CD4-positive, alpha-beta T cell (primary cell): ENCODE measurements at regions not wholly inside any gene's neighbourhood (a gene's known extent, or its start where the extent isn't known, plus 50 kb on each side); places are given as distances from the start of the nearest gene placed in this dataset.
"Not testable (repeated sequence)": the region's sequence is repeated elsewhere in the genome, so short reads cannot be mapped to it uniquely, and the experiment has no call there.

ENCODE experiments used
- ATAC-seq: fragments of 200-7000 bp; cut with Tn5 transposase; one replicate; pipeline ENCODE4 v1.10.0; 2022; ENCODE audit warnings: mild to moderate bottlenecking; ENCODE audit not compliant: poor library complexity
- CTCF ChIA-PET: fragments of 350-600 bp; sonication (Branson Sonifier 250); formaldehyde crosslinking; loops from one replicate; lab custom pipeline; 2021; ENCODE audit warnings: antibody characterized with exemption, inconsistent platforms; lab: Charles Lee
- POLR2A ChIA-PET: fragments of 350-600 bp; sonication (Branson Sonifier 250); formaldehyde crosslinking; loops from one replicate; lab custom pipeline; 2021; ENCODE audit warnings: antibody characterized with exemption, inconsistent platforms; lab: Charles Lee
- DNase-seq, 14 experiments: peaks; one replicate each; pipeline ENCODE4 v3.0.0-alpha.2; 2013 to 2020; ENCODE audit warnings: mixed read lengths in 2 of 14
- H3K27ac ChIP-seq, 2 donors: one replicate each; pipeline versions ENCODE4 v1.5.1 to v1.7.0; 2013; ENCODE audit warnings: low read length in 2 of 2, low read depth in 1 of 2, mild to moderate bottlenecking in 1 of 2
- H3K27me3 ChIP-seq, 2 experiments: 1 replicate in 1 of 2; 2 replicates in 1 of 2; pipeline versions ENCODE4 v1.6.1 to v1.7.0; 2013; ENCODE audit warnings: low read length in 2 of 2, control low read depth in 1 of 2, mild to moderate bottlenecking in 1 of 2, moderate library complexity in 1 of 2; ENCODE audit not compliant: insufficient read depth in 2 of 2, control insufficient read depth in 1 of 2
- H3K36me3 ChIP-seq: one replicate; pipeline ENCODE4 v1.6.1; 2013; ENCODE audit warnings: low read length, control low read depth; ENCODE audit not compliant: insufficient read depth
- H3K4me1 ChIP-seq: one replicate; pipeline ENCODE4 v1.6.1; 2013; ENCODE audit warnings: low read length, control low read depth; ENCODE audit not compliant: insufficient read depth
- H3K4me3 ChIP-seq: one replicate; pipeline ENCODE4 v1.5.1; 2013; ENCODE audit warnings: mild to moderate bottlenecking, low read length, moderate library complexity
- H3K9me3 ChIP-seq, 2 experiments: 1 replicate in 1 of 2; 2 replicates in 1 of 2; pipeline versions ENCODE4 v1.6.1 to v1.7.0; 2013; ENCODE audit warnings: low read length in 2 of 2, mild to moderate bottlenecking in 2 of 2, control low read depth in 1 of 2, moderate library complexity in 1 of 2; ENCODE audit not compliant: control insufficient read depth in 1 of 2, insufficient read depth in 1 of 2
- H3K27ac Mint-ChIP-seq: one replicate; pipeline ENCODE4 v1.8.0; 2020; ENCODE audit warnings: mixed read lengths
- H3K27me3 Mint-ChIP-seq: one replicate; pipeline ENCODE4 v1.8.0; 2021; ENCODE audit warnings: mixed read lengths
- H3K36me3 Mint-ChIP-seq: one replicate; pipeline ENCODE4 v1.8.0; 2021; ENCODE audit warnings: low read depth, mixed read lengths
- H3K4me1 Mint-ChIP-seq: one replicate; pipeline ENCODE4 v1.8.0; 2021; ENCODE audit warnings: low read depth, mixed read lengths
- H3K4me3 Mint-ChIP-seq: one replicate; pipeline ENCODE4 v1.8.0; 2020; ENCODE audit warnings: mild to moderate bottlenecking, mixed read lengths
- H3K9me3 Mint-ChIP-seq: one replicate; pipeline ENCODE4 v1.8.0; 2020; ENCODE audit warnings: mixed read lengths
- CTCF ChIP-seq: fragments of 200-600 bp; IDR thresholded peaks from one replicate; pipeline ENCODE4 v1.8.0; 2022; ENCODE audit warnings: antibody characterized with exemption, mild to moderate bottlenecking
- intact Hi-C, 2 experiments: fragments of 100-400 bp; cut with DNase I in 1 of 2; cut with micrococcal nuclease in 1 of 2; formaldehyde crosslinking; loops; one replicate each; pipeline versions ENCODE4 v1.15.1 to v1.9.0; 2023 to 2025; cut with DNase I, micrococcal nuclease

GRCh38 chr10:130353928-130354572, 217.9 kb downstream of the GLRX3 start:
- Histone ChIP-seq H3K4me3 (no peak overlapping the region), H3K27me3 (no peaks in the 10 kb centered on the region), H3K9me3 (peaks cover 5 to 57% of the 10 kb centered on the region in 2 experiments), H3K4me1 (no peaks in the 10 kb centered on the region), H3K27ac (no peak overlapping the region), H3K36me3 (no peaks in the 10 kb centered on the region)
- ATAC-seq (no peak), DNase-seq (no peak)
- H3K4me3 Mint-ChIP-seq: no peak overlapping the region
- TF ChIP-seq CTCF: no peak
- peaks cover 3% of the 10 kb centered on the region for H3K27me3 Mint-ChIP-seq
- intact Hi-C loops: no loop called here
- POLR2A ChIA-PET: no interaction called here
- H3K4me1 Mint-ChIP-seq: no peaks in the 10 kb centered on the region
- H3K27ac Mint-ChIP-seq: no peak overlapping the region
- CTCF ChIA-PET: no interaction called here
- H3K36me3 Mint-ChIP-seq: no peaks in the 10 kb centered on the region
- no peaks in the 10 kb centered on the region for H3K9me3 Mint-ChIP-seq

DNA sequence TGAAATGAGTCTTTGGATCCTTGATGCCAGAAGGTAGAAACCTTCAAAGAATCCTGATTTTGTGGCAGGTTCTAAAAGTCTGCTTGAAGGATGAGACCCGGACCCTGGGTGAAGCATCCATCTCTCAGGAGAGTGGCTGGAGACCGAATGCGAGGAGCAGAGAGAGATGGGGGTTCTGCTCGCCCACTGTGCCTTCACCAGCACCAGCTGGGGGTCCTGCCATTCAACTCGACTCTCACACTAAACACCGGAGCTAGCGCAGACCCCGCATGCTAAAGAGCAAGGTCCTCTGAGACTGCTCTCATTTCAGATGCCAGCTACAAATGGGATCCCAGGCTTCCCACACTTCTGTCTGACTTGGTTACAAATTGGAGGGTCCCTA, 218.4 kb downstream of the GLRX3 start:
- no peaks in the 10 kb centered on the region for H3K27me3 ChIP-seq
- DNase-seq (no peak), ATAC-seq (no peak)
- POLR2A ChIA-PET: no interaction called here
- no peak overlapping the region for H3K27ac ChIP-seq
- peaks cover 3 to 60% of the 10 kb centered on the region in 2 experiments for H3K9me3 ChIP-seq
- intact Hi-C loops: no loop called here
- Mint-ChIP-seq H3K36me3 (no peaks in the 10 kb centered on the region), H3K4me1 (no peaks in the 10 kb centered on the region), H3K27me3 (peaks cover 3% of the 10 kb centered on the region), H3K27ac (no peak overlapping the region), H3K9me3 (no peaks in the 10 kb centered on the region), H3K4me3 (no peak overlapping the region)
- no peak for TF ChIP-seq CTCF
- H3K4me3 ChIP-seq: no peak overlapping the region
- no peaks in the 10 kb centered on the region for H3K36me3 ChIP-seq
- H3K4me1 ChIP-seq: no peaks in the 10 kb centered on the region
- CTCF ChIA-PET: no interaction called here

DNA sequence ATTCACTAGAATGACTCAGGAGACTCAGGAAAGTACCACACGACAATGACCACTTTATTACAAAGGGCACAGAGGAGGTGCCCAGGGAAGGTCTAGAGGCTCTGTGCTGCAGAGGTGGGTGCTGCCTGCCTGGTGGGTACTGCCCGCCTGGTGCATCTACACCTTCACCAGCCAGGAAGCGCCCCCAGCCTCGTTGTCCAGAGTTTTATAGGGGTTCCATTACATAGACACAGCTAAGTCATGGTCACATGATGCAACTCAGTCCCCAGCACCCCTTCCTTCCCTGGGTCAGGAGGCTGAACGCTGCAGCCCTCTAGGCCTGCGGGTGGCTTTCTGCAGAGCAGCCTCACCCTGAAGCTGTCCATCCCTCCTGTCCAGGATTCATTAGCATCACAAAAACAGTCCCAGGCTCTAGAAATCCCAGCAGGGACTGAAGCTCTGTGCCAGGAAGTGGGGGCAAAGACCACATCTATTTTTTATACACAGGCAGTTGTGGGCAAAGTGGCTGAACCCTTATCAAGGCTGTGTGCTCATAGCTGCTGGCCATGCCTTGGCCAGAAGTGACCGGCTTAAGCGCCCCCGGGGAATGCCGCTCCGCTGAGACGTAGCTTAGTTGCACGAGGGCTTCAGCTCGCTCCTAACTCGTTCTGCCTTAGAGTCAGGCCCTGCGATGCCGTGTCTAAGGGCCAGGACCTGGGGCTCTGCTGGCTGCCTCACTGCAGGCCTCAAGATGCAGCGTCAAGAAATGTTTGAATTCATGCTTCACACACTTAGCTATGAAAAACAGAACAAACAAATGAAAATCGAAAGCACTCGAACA, 219.0 kb downstream of the GLRX3 start:
- H3K9me3 Mint-ChIP-seq: no peaks in the 10 kb centered on the region
- Histone ChIP-seq H3K27me3 (no peaks in the 10 kb centered on the region), H3K4me1 (no peaks in the 10 kb centered on the region), H3K27ac (no peak overlapping the region), H3K4me3 (no peak overlapping the region), H3K36me3 (no peaks in the 10 kb centered on the region), H3K9me3 (peaks cover 0 to 62% of the 10 kb centered on the region in 2 experiments)
- no peaks in the 10 kb centered on the region for H3K36me3 Mint-ChIP-seq
- TF ChIP-seq CTCF: no peak
- ChIA-PET CTCF (no interaction called here), POLR2A (no interaction called here)
- H3K4me3 Mint-ChIP-seq: no peak overlapping the region
- no peak overlapping the region for H3K27ac Mint-ChIP-seq
- H3K4me1 Mint-ChIP-seq: no peaks in the 10 kb centered on the region
- intact Hi-C loops: no loop called here
- ATAC-seq (no peak), DNase-seq (no peak)
- H3K27me3 Mint-ChIP-seq: peaks cover 3% of the 10 kb centered on the region

DNA sequence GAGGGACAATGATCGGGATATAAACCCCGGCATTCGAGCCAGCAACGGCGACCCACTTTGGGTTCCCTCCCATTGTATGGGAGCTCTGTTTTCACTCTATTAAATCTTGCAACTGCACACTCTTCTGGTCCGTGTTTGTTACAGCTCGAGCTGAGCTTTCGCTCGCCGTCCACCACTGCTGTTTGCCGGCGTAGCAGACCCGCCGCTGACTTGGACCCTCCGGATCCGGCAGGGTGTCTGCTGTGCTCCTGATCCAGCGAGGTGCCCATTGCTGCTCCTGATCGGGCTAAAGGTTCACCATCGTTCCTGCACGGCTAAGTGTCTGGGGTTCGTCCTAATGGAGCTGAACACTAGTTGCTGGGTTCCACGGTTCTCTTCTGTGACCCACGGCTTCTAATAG, 220.2 kb downstream of the GLRX3 start:
- H3K9me3 Mint-ChIP-seq, CTCF ChIA-PET, H3K4me3 ChIP-seq, H3K27me3 ChIP-seq, H3K4me3 Mint-ChIP-seq, DNase-seq, H3K27me3 Mint-ChIP-seq, H3K27ac ChIP-seq, POLR2A ChIA-PET, ATAC-seq, H3K36me3 Mint-ChIP-seq, H3K27ac Mint-ChIP-seq, H3K36me3 ChIP-seq, intact Hi-C loops, H3K4me1 ChIP-seq, H3K4me1 Mint-ChIP-seq: not testable (repeated sequence)
- peaks cover 0 to 63% of the 10 kb centered on the region in 2 experiments for H3K9me3 ChIP-seq
